Activated CD8-positive, alpha-beta memory T cell treated with anti-CD3 and anti-CD28 coated beads for 24 hours (primary cell): ENCODE measurements at regions not wholly inside any gene's neighbourhood (a gene's known extent, or its start where the extent isn't known, plus 50 kb on each side); places are given as distances from the start of the nearest gene placed in this dataset.

Experiments used
- DNase-seq: peaks from one replicate; pipeline ENCODE4 v3.0.0-alpha.2; 2020

DNA sequence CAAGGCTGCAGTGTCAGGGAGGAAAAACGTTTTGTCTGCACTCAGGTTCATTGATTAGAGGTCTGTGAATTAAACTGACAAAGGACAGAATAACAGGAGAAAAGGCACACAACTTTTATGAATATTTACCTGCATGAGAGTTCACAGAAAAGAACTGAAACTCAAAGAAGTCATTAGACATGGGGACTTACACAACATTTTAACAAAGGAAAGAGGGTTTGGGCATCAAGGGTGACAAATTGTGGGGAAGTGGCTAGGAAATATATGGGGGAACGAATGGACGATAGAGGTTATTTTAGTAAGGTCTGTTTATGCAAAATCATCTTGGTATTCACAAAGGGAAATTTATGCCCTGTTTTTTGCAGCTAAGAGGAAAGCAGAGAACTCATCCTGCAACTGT is 65.6 kb upstream of the C15orf39 start:
- DNase-seq, result no peak

DNA sequence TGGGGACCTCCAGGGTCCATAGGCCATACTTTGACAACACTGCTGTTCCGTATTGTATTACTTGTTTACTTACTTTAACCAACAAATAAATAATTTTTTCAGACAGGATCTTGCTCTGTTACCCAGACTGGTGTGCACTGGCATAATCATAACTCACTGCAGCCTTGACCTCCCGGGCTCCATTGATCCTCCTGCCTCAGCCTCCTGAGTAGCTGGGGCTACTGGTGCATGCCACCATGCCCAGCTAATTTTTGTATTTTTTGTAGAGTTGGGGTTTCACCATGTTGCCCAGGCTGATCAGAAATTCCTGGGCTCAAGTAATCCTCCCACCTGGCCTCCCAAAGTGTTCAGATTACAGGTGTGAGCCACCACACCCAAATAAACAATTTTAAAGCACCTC is 64.9 kb upstream of the C15orf39 start:
- DNase-seq, result no peak

DNA sequence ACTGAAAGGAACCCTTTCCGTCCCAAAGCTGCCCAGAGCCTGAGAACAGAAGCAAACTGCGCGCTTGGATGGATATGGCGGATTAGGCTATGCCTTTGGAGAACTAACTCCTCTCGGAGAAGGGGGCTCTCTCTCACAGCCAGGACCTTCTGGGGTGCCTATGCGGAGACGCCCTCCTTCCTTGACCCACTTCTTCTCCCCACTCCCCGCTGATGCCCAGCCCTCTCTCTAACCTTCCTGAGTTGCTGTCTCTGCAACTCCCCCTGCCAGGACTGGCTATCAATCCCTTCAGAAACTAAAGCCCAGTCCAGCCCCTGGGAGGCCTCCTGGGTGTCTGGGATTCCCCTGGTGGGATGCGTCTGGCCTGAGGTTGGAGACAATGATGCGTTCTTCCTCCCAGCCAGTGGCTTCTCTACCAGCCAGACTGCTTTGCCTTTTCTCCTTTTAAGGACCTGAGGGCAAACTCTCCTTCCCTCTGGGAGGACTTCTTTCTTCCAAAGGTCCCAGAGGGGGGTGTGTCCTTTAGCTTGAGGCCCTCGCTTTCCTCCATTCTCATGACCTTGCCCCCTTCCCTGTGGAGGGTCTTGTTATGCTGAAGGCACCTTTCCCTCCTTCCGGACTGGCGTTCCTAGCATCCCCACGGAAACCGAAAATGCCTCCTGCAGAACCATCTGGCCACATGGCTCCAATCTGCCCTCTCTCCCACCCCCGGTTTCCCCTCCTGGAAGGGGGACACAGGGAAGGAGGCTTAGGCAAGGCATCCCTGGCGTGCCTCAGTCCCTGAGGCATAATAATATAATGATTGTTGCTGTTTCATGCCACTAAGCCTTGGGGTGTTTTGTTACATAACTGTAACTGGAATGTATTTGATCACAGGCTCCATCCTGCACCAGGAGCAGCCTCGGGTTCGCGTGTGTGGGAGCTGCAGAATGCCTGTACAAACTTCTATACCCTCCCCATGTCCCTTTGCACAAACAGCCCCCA is 63.4 kb upstream of the C15orf39 start:
- DNase-seq, result no peak

DNA sequence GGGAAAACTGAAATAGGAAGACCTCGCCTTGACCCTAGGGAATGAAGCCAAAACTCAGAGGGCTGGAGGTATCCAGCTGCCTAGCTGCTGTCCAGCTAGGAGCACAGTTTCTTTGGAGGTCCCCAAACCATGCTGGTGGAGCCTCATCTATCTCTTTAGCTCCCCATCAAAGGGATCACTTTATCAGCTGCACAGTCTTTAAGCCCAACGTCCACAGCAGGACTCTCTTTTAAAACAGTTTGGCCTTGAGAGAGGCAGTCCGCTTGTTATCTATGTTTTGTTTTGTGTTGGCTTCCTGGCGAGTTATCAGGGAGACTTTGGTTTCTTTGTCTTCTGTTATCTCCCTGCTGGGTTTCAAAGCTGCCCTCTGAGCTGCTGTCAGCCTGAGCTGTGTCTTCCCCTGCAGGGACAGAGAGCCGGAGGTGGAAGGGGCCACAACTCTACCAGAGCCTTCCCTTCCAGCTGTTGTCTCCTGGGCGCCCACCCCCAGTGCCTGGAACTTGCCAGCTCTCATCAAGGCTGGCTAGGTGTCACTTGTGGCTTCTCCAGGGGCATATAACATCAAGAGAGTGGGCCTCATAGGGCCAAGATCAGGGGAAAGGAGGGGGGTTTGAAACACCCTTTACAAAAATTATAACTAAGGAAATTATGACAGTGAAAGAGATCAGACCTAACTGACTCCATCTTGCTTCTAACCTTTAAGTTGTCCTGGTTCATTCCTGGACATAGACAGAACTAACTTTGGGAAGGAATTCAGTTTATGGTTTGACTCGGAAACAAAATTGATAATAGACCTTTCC is 61.4 kb upstream of the C15orf39 start:
- DNase-seq, result no peak

DNA sequence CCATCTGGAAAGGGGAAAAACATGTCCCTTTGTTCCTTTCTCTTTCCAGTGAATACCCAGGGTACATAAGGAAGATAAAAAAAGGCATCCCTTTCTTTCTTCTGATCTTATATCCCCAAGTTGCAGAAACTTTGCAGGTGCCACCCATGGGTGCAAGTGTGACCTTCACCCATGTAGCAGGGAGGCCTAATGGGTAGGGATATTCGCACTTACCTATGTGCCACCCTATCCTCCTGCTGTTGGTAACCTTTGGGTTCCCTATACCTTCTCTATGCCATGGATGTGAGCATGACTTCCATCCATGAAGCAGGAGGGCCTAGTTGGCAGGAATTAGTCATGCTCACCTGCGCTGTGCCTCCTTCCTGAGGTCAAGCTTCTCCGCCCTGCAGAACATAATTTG is 59.2 kb upstream of the C15orf39 start:
- DNase-seq, result no peak

DNA sequence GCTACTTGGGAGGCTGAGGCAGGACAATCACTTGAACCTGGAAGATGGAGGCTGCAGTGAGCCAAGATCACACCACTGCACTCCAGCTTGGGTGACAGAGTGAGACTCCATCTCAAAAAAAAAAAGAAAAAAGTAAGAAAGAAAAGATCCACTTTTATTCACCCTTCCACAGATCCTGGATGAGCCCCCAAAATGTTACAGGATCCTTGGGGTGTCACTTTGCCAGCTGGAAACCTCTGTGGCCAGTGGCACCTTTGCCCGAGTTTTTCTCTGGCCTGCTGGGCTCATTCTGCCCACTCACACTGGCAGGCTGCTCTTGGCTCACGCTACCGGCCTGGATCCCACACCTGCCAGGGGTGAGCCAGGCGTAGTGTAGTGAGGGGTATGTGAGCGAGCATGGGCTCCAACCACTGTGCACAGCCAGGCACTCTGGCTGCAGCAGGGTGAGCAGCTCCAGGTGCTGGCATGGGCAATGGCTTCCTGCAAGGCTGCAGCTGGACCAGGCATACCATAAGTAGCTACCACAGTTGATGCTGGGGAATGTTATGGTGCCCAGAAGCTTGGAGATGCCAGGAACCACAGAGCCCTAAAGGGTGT is 57.8 kb upstream of the C15orf39 start:
- DNase-seq, result no peak

DNA sequence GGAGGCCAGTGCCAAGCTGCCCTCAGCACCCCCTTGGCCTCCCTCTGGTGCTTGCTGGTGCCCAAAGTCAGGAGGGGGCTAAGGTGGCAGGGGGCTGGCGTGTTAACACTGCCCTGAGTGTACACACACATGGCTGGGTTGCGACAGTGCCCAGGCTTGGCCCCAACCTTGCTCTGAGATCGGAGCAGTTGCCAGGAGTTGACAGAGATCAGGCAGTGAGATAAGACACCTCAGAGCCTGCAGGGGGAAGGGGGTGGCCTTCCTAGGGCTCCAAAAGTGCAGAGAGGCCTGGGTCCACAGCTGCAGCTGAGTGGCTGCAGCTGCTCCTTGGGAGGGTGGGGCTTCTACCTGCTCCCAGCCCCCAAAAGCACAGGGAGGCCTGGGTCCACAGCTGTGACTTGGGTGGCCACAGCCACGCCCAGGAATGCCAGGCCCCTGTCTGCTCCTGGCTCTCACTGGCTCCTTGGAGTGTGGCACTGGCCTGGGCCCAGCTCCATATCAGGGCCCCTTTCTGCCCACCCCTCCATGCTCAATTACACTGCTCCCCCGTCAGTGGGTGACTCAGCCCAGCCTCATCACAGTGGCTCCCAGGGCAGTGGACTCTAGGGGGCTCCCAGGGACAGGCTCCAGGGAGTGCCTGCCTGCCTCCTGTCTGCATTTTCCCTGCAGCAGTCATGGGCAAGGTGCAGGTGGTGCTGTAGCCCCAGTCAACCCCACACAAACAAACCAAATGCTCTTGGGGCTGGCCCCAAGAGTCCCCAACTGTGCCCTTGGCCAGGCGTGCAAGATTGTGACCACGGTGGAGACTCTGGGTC is 56.4 kb upstream of the C15orf39 start:
- no peak for DNase-seq

DNA sequence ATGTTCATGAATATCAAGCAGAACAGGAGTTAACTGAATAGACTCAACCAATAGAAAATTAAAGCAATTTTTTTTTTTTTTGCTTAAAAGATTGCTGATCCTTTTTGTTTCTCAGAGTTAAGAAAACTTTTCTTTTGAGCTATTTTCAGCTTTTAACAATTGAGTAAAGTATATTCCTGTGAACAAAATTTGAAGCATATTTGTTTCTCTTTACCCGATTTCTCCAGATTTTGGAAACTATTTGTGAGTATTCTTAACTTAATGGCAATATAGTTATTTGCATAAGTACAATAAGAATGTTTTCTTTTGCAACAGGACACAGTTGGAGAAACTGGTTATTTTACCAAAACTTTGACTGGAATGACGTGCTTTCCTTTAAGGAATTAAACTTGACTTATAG is 53.4 kb upstream of the C15orf39 start:
- no peak for DNase-seq

DNA sequence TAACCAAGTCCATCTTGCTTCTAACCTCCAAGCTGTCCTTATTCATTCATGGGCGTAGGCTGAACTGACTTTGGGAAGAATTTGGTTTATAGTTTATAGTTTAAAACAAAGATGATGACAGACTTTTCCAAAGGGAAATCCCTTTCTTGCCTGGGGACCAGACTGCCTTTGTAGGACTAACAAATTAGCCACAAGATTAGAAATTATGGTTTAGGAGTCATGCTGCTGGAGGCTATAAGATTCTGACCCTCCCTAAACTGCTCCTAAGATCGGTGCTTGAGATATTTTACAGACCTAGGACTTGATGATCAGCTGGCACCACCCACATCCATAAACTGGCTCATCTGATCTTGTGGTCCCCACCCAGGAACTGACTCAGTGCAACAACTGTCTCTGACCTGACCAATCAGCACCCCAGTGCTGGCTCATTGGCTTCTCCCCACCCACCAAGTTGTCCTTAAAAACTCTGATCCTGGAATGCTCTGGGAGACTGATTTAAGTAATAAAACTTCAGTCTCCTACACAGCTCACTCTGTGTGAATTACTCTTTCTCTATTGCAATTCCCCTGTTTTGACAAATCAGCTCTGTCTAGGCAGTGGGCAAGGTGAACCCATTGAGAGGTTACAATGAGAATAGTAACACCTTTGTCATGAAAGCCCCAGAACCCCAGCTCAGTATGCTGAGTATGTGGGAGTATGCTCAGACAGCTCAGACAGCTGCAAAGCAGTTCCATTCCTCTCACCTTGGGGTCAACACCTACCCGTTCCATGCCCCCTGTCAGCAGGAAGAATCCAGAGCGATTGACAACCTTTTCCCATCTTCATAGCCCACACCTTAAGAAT is 51.6 kb upstream of the C15orf39 start:
- DNase-seq, result no peak

DNA sequence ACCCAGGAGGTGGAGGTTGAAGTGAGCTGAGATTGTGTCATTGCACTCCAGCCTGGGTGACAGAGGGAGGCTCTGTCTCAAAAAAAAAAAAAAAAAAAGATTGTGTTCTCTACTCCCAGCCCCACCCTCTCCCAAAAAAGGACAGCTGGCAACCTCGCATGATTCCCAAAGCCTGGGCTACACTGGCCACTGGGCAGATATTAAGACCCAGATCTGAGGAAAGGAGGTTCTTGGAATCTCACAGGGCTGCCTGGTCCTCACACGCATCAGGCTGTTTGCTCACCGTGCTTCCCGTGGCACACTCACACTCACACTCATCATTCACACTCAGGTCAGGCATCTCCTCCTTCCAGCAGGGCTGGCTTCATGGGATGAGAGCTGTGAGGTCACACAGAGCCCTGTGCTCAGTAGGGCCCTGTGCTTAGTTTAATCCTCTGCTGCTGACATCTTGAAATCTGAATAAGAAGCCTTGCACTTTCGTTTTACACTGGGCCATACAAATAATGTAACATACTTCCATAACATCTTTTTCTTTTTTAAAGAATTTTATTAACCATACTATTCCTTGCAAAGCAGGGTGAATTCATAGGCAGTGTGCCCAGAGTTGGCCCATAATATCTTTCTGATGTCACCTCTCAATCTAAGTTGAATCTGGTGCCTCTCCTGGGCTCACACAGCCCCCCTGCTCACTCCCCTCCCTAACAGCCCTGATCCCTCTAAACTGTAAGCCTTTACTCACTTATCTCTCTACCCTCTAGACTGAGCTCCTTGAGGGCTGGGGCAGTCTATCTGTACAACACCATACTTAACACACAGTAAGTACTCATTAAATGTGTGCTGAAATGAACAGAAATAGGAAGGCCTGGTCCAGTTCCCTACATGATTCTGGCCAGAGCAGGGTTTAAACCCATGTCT is 50.2 kb upstream of the C15orf39 start:
- DNase-seq, result no peak
